H9 (cell line): ENCODE measurements at regions not wholly inside any gene's neighbourhood (a gene's known extent, or its start where the extent isn't known, plus 50 kb on each side); places are given as distances from the start of the nearest gene placed in this dataset.

ENCODE experiments used
- DNase-seq: peaks from one replicate; pipeline ENCODE4 v3.0.0-alpha.2; 2017
- H2AFZ ChIP-seq: one replicate; pipeline ENCODE4 v1.6.1; 2013; ENCODE audit warnings: mild to moderate bottlenecking, low read length, control low read depth, moderate library complexity
- H2AK5ac ChIP-seq: 2 replicates; pipeline ENCODE4 v1.6.1; 2013; ENCODE audit warnings: low read length, control low read depth, mixed read lengths; ENCODE audit not compliant: insufficient read length
- H2BK120ac ChIP-seq: one replicate; pipeline ENCODE4 v1.6.1; 2013; ENCODE audit warnings: low read depth, mild to moderate bottlenecking, low read length, control low read depth, inconsistent platforms; ENCODE audit not compliant: poor library complexity, severe bottlenecking
- H2BK12ac ChIP-seq: 2 replicates; pipeline ENCODE4 v1.6.1; 2013; ENCODE audit warnings: low read length, control low read depth, mixed read lengths, low read depth; ENCODE audit not compliant: insufficient read length
- H2BK15ac ChIP-seq: 2 replicates; pipeline ENCODE4 v1.6.1; 2013; ENCODE audit warnings: low read depth, low read length, control low read depth
- H2BK20ac ChIP-seq: one replicate; pipeline ENCODE4 v1.6.1; 2013; ENCODE audit warnings: low read depth, mild to moderate bottlenecking, low read length, control low read depth, inconsistent platforms; ENCODE audit not compliant: poor library complexity, severe bottlenecking
- H2BK5ac ChIP-seq: 2 replicates; pipeline ENCODE4 v1.6.1; 2013; ENCODE audit warnings: low read length, control low read depth, mixed read lengths; ENCODE audit not compliant: insufficient read length
- H3K14ac ChIP-seq: 2 replicates; pipeline ENCODE4 v1.6.1; 2013; ENCODE audit warnings: low read length, control low read depth; ENCODE audit not compliant: insufficient read depth
- H3K18ac ChIP-seq: 2 replicates; pipeline ENCODE4 v1.6.1; 2013; ENCODE audit warnings: low read depth, mild to moderate bottlenecking, mixed read lengths, low read length, control low read depth; ENCODE audit not compliant: insufficient read length
- H3K23ac ChIP-seq: 2 replicates; pipeline ENCODE4 v1.6.1; 2013; ENCODE audit warnings: low read length, control low read depth, mixed read lengths, low read depth; ENCODE audit not compliant: insufficient read length
- H3K23me2 ChIP-seq: 2 replicates; pipeline ENCODE4 v1.6.1; 2013; ENCODE audit warnings: low read depth, mild to moderate bottlenecking, mixed read lengths, low read length, control low read depth; ENCODE audit not compliant: insufficient read length, poor library complexity, severe bottlenecking
- H3K27ac ChIP-seq: 2 replicates; pipeline ENCODE4 v1.5.1; 2013; ENCODE audit warnings: low read length, control low read depth, mixed read lengths, low read depth; ENCODE audit not compliant: insufficient read length
- H3K27me3 ChIP-seq: 2 replicates; pipeline ENCODE4 v1.6.1; 2013; ENCODE audit warnings: low read length, control low read depth, inconsistent platforms; ENCODE audit not compliant: insufficient read depth
- H3K4ac ChIP-seq: 2 replicates; pipeline ENCODE4 v1.6.1; 2013; ENCODE audit warnings: low read depth, mild to moderate bottlenecking, control low read depth, inconsistent platforms, low read length, moderate library complexity
- H3K4me1 ChIP-seq: 2 replicates; pipeline ENCODE4 v1.6.1; 2013; ENCODE audit warnings: low read length, control low read depth, inconsistent platforms; ENCODE audit not compliant: insufficient read depth
- H3K4me2 ChIP-seq: 2 replicates; pipeline ENCODE4 v1.6.1; 2013; ENCODE audit warnings: low read length, control low read depth, mixed read lengths; ENCODE audit not compliant: insufficient read length, insufficient read depth
- H3K56ac ChIP-seq: 2 replicates; pipeline ENCODE4 v1.6.1; 2013; ENCODE audit warnings: low read depth, mild to moderate bottlenecking, mixed read lengths, low read length, control low read depth; ENCODE audit not compliant: insufficient read length
- H3K79me1 ChIP-seq: 2 replicates; pipeline ENCODE4 v1.6.1; 2013; ENCODE audit warnings: low read depth, mild to moderate bottlenecking, moderate library complexity, low read length, control low read depth, inconsistent platforms; ENCODE audit not compliant: insufficient read depth, poor library complexity, severe bottlenecking
- H3K79me2 ChIP-seq: 2 replicates; pipeline ENCODE4 v1.6.1; 2013; ENCODE audit warnings: low read length, control low read depth, inconsistent platforms; ENCODE audit not compliant: insufficient read depth
- H3K9ac ChIP-seq: 2 replicates; pipeline ENCODE4 v1.6.1; 2013; ENCODE audit warnings: low read length, control low read depth, mixed read lengths; ENCODE audit not compliant: insufficient read length; ENCODE audit errors: extremely low read depth
- H3K9me3 ChIP-seq: one replicate; pipeline ENCODE4 v1.6.1; 2013; ENCODE audit warnings: low read depth, low read length, inconsistent platforms; ENCODE audit not compliant: control insufficient read depth
- H3T11ph ChIP-seq: one replicate; pipeline ENCODE4 v1.6.1; 2013; ENCODE audit warnings: mild to moderate bottlenecking, low read length, control low read depth, inconsistent platforms
- H4K20me1 ChIP-seq: one replicate; pipeline ENCODE4 v1.6.1; 2013; ENCODE audit not compliant: control insufficient read depth, insufficient read length, insufficient read depth
- H4K5ac ChIP-seq: 2 replicates; pipeline ENCODE4 v1.6.1; 2013; ENCODE audit warnings: low read depth, mild to moderate bottlenecking, mixed read lengths, low read length, control low read depth; ENCODE audit not compliant: insufficient read length
- H4K8ac ChIP-seq: replicated peaks from 2 replicates; pipeline ENCODE4 v1.6.1; 2013; ENCODE audit warnings: low read length, control low read depth, mixed read lengths, low read depth; ENCODE audit not compliant: insufficient read length
- H4K91ac ChIP-seq: 2 replicates; pipeline ENCODE4 v1.6.1; 2013; ENCODE audit warnings: low read depth, mild to moderate bottlenecking, moderate library complexity, mixed read lengths, low read length, control low read depth; ENCODE audit not compliant: insufficient read length
- H3K27ac Mint-ChIP-seq, 3 experiments: 2 replicates in 2 of 3; 3 replicates in 1 of 3; pipeline ENCODE4 v1.8.0; 2020 to 2021; ENCODE audit warnings: mixed read lengths in 3 of 3, mild to moderate bottlenecking in 1 of 3, moderate library complexity in 1 of 3
- H3K27me3 Mint-ChIP-seq: 2 replicates; pipeline ENCODE4 v1.8.0; 2021; ENCODE audit warnings: low read depth, mild to moderate bottlenecking, moderate library complexity, mixed read lengths
- H3K36me3 Mint-ChIP-seq, 3 experiments: 2 replicates in 2 of 3; 3 replicates in 1 of 3; pipeline ENCODE4 v1.8.0; 2020 to 2021; ENCODE audit warnings: low read depth in 3 of 3, mixed read lengths in 3 of 3; ENCODE audit not compliant: insufficient read depth in 1 of 3
- H3K4me1 Mint-ChIP-seq, 2 experiments: 2 replicates each; pipeline ENCODE4 v1.8.0; 2020; ENCODE audit warnings: mixed read lengths in 2 of 2
- H3K4me3 Mint-ChIP-seq, 2 experiments: 2 replicates in 1 of 2; 3 replicates in 1 of 2; pipeline ENCODE4 v1.8.0; 2020 to 2021; ENCODE audit warnings: mild to moderate bottlenecking in 2 of 2, mixed read lengths in 2 of 2, moderate library complexity in 1 of 2
- H3K9me3 Mint-ChIP-seq, 2 experiments: 2 replicates in 1 of 2; 3 replicates in 1 of 2; pipeline ENCODE4 v1.8.0; 2020; ENCODE audit warnings: mild to moderate bottlenecking in 2 of 2, mixed read lengths in 2 of 2, moderate library complexity in 1 of 2
- CTCF ChIP-seq: fragments of 200-600 bp; sonication (generic); conservative IDR thresholded peaks from 3 replicates; pipeline ENCODE4 v1.8.0; 2021; ENCODE audit warnings: antibody characterized with exemption, mild to moderate bottlenecking
- WGBS: extraction: QIAGEN DNeasy Blood & Tissue Kit; methylation state at CpG from one replicate; pipeline ENCODE4 v1.1.7; 2013; ENCODE audit warnings: missing lambda C conversion rate, low lambda C conversion rate, mixed read lengths; ENCODE audit not compliant: insufficient read length; ENCODE audit errors: extremely low coverage; 5-methylcytosine and 5-hydroxymethylcytosine counted together

GRCh38 chr20:43337036-43337435 lies 120.7 kb upstream of the SRSF6 start:
- no peaks in the 10 kb centered on the region for H3K79me1 ChIP-seq
- H2AFZ ChIP-seq, result no peak overlapping the region
- Mint-ChIP-seq H3K27me3 (peaks cover 13% of the 10 kb centered on the region), H3K27ac (no peak overlapping the region), H3K36me3 (peaks cover 22 to 25% (median 24%) of the 10 kb centered on the region in 3 experiments; a peak in 6 of 7 replicates), H3K9me3 (peaks cover 49 to 58% of the 10 kb centered on the region in 2 experiments), H3K4me3 (no peak overlapping the region), H3K4me1 (peaks cover 0 to 3% of the 10 kb centered on the region in 2 experiments; a peak in 1 of 4 replicates)
- no peak for DNase-seq
- no peak overlapping the region for H3K9ac ChIP-seq
- H2BK12ac ChIP-seq, result no peak overlapping the region
- no peak overlapping the region for H3K23ac ChIP-seq
- no peak overlapping the region for H3K18ac ChIP-seq
- no peak overlapping the region for H3K56ac ChIP-seq
- H3K79me2 ChIP-seq, result no peaks in the 10 kb centered on the region
- H2BK120ac ChIP-seq, result no peak overlapping the region
- H2BK15ac ChIP-seq, result no peak overlapping the region
- no CpG with 5 or more reads among the region's 7 CpGs for WGBS
- no peak overlapping the region for H3T11ph ChIP-seq
- no peaks in the 10 kb centered on the region for H3K23me2 ChIP-seq
- no peaks in the 10 kb centered on the region for H3K4me1 ChIP-seq
- no peak overlapping the region for H3K4me2 ChIP-seq
- H2AK5ac ChIP-seq, result no peak overlapping the region
- H3K27me3 ChIP-seq, result no peaks in the 10 kb centered on the region
- no peak overlapping the region for H3K4ac ChIP-seq
- no peak overlapping the region for H3K27ac ChIP-seq
- no peaks in the 10 kb centered on the region for H4K20me1 ChIP-seq
- peaks cover 6% of the 10 kb centered on the region for H3K9me3 ChIP-seq
- H2BK20ac ChIP-seq, result no peak overlapping the region
- H4K5ac ChIP-seq, result no peak overlapping the region
- no peak overlapping the region for H4K8ac ChIP-seq
- no peak overlapping the region for H4K91ac ChIP-seq
- H2BK5ac ChIP-seq, result no peak overlapping the region
- no peak overlapping the region for H3K14ac ChIP-seq
- TF ChIP-seq CTCF, result no peak
